Neural progenitor cell (in vitro differentiated cells): ENCODE measurements at regions not wholly inside any gene's neighbourhood (a gene's known extent, or its start where the extent isn't known, plus 50 kb on each side); places are given as distances from the start of the nearest gene placed in this dataset.

Experiments used
- EZH2 ChIP-seq: fragments of 200-600 bp; sonication (generic); IDR thresholded peaks from 2 replicates; pipeline ENCODE4 v1.6.1; 2017; ENCODE audit warnings: antibody characterized with exemption, mild to moderate bottlenecking, moderate library complexity
- EZH2phosphoT487 ChIP-seq: fragments of 200-600 bp; sonication (generic); IDR thresholded peaks from 2 replicates; pipeline ENCODE4 v1.6.1; 2017; ENCODE audit warnings: antibody characterized with exemption
- TF ChIP-seq, protein P1 (sequence below): fragments of 200-600 bp; sonication (generic); IDR thresholded peaks from 2 replicates; pipeline ENCODE4 v1.5.1; 2017; ENCODE audit warnings: antibody characterized with exemption, mild to moderate bottlenecking

DNA sequence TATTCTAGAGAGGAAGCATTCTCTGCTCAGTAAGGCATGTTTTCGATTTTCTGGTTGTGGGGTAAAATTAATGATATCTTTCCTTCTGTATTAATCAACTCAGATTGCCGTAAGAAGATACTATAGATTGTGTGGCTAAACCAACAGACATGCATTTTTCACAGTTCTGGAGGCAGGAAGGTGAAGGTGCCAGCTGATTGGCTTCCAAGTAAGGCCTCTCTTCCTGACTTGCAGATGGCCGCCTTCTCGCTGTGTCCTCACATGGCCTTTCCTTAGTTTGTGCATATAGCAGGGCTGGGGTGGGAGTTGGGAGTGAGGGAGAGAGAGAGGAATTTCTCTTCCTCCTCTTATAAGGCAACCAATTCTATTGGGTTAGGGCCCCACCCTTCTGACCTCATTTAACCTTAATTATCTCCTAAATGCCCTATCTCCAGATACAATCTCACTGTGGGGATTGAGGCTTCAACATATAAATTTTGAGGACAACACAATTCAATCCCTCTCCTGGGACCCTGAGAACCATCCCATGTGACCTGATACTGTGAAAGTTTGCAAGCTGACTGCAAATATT, 52.3 kb upstream of the MRPS6 start:
- TF ChIP-seq, protein P1, sequence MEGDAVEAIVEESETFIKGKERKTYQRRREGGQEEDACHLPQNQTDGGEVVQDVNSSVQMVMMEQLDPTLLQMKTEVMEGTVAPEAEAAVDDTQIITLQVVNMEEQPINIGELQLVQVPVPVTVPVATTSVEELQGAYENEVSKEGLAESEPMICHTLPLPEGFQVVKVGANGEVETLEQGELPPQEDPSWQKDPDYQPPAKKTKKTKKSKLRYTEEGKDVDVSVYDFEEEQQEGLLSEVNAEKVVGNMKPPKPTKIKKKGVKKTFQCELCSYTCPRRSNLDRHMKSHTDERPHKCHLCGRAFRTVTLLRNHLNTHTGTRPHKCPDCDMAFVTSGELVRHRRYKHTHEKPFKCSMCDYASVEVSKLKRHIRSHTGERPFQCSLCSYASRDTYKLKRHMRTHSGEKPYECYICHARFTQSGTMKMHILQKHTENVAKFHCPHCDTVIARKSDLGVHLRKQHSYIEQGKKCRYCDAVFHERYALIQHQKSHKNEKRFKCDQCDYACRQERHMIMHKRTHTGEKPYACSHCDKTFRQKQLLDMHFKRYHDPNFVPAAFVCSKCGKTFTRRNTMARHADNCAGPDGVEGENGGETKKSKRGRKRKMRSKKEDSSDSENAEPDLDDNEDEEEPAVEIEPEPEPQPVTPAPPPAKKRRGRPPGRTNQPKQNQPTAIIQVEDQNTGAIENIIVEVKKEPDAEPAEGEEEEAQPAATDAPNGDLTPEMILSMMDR: no peak
- TF ChIP-seq EZH2: no peak
- no peak for TF ChIP-seq EZH2phosphoT487
